ENCODE measurements at regions not wholly inside any gene's neighbourhood (a gene's known extent, or its start where the extent isn't known, plus 50 kb on each side); places are given as distances from the start of the nearest gene placed in this dataset.

GRCh38 chr18:22570492-22570891, 152.8 kb upstream of the CTAGE1 start:
- no peak for TF ChIP-seq POLR2A (IDR thresholded peaks at IDR 0.05)
- TF ChIP-seq CTCF (IDR thresholded peaks at IDR 0.05), result no peak
- no peak for TF ChIP-seq POLR2AphosphoS5 (IDR thresholded peaks at IDR 0.05)
- no peak for TF ChIP-seq EP300 (IDR thresholded peaks at IDR 0.05)

Data from suprapubic skin (tissue), 4 donors.